PC-9 (cell line): ENCODE measurements at regions not wholly inside any gene's neighbourhood (a gene's known extent, or its start where the extent isn't known, plus 50 kb on each side); places are given as distances from the start of the nearest gene placed in this dataset.

Experiments used
- EZH2 ChIP-seq: fragments of 200-600 bp; sonication (generic); IDR thresholded peaks from 2 replicates; pipeline ENCODE4 v1.8.0; 2017; ENCODE audit warnings: antibody characterized with exemption, low read depth
- TF ChIP-seq, protein P1 (sequence below): fragments of 200-600 bp; sonication (generic); conservative IDR thresholded peaks from 2 replicates; pipeline ENCODE4 v1.6.1; 2017; ENCODE audit warnings: mixed run types, antibody characterized with exemption, mild to moderate bottlenecking, moderate library complexity

DNA sequence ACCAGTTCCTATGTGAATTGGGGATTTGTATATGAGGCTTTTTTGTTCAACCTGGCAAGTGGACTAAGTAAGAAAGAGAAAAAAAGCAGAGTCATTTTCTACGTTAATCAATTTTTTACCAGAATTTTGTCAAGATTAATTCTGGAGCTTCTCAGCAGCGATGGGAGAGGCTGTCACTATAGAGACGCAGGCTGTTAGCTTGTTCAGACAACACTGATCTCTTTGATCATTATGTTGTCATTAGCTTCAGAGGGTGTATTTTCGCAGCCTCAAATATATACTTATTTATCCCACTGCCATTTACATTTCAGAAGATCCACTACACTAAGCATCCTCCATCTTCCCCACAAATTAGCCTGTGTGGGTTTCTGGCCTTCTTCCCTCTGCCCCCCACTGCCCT, 196.7 kb upstream of the PFKP start:
- TF ChIP-seq, protein P1, sequence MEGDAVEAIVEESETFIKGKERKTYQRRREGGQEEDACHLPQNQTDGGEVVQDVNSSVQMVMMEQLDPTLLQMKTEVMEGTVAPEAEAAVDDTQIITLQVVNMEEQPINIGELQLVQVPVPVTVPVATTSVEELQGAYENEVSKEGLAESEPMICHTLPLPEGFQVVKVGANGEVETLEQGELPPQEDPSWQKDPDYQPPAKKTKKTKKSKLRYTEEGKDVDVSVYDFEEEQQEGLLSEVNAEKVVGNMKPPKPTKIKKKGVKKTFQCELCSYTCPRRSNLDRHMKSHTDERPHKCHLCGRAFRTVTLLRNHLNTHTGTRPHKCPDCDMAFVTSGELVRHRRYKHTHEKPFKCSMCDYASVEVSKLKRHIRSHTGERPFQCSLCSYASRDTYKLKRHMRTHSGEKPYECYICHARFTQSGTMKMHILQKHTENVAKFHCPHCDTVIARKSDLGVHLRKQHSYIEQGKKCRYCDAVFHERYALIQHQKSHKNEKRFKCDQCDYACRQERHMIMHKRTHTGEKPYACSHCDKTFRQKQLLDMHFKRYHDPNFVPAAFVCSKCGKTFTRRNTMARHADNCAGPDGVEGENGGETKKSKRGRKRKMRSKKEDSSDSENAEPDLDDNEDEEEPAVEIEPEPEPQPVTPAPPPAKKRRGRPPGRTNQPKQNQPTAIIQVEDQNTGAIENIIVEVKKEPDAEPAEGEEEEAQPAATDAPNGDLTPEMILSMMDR = no peak
- no peak for TF ChIP-seq EZH2
